Glomerular visceral epithelial cell (primary cell): ENCODE measurements at regions not wholly inside any gene's neighbourhood (a gene's known extent, or its start where the extent isn't known, plus 50 kb on each side); places are given as distances from the start of the nearest gene placed in this dataset.
"Not testable (repeated sequence)": the region's sequence is repeated elsewhere in the genome, so short reads cannot be mapped to it uniquely, and the experiment has no call there.

Source experiments
- DNase-seq: peaks from one replicate; pipeline ENCODE4 v3.0.0-alpha.2; 2016; ENCODE audit errors: extremely low spot score

GRCh38 chr17:83203472-83204221, 124.2 kb downstream of the METRNL start:
- no peak for DNase-seq

- no peak for DNase-seq
These were observed 124.9 kb downstream of the METRNL start for GRCh38 chr17:83204230-83204725.

- DNase-seq, result not testable (repeated sequence)
These were observed 125.5 kb downstream of the METRNL start for GRCh38 chr17:83204736-83205386.

- DNase-seq, result not testable (repeated sequence)
These were observed 126.1 kb downstream of the METRNL start for GRCh38 chr17:83205387-83206035.

GRCh38 chr17:83206036-83206394, 126.6 kb downstream of the METRNL start:
- not testable (repeated sequence) for DNase-seq

- DNase-seq, result not testable (repeated sequence)
These were observed 127.6 kb downstream of the METRNL start for GRCh38 chr17:83206819-83207588.

GRCh38 chr17:83247001-83247400, 167.6 kb downstream of the METRNL start:
- peak; percentile 21 for DNase-seq
